ENCODE measurements at regions not wholly inside any gene's neighbourhood (a gene's known extent, or its start where the extent isn't known, plus 50 kb on each side); places are given as distances from the start of the nearest gene placed in this dataset.
"Not testable (repeated sequence)": the region's sequence is repeated elsewhere in the genome, so short reads cannot be mapped to it uniquely, and the experiment has no call there.

DNA sequence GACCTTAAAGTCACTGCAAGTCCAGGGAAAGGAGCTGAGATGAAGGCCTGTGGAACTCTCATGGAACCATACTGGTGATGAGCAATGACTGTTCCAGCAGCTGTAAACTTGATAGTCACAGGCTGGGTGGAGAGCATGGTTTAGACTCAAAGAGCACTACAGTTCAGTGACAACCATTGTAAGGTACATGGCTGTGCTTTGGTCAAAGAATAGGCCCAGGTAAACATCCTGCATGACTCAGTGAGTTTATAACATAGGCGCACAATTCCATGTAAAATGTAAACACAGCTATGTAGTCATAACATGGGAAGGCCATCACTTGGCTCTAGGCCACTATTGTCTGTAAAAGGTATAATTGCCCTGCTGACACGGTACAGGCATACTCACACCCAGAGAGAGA, 119.3 kb upstream of the FSCB start:
- Mint-ChIP-seq H3K27me3 (no peaks in the 10 kb centered on the region), H3K4me3 (no peak overlapping the region), H3K4me1 (no peaks in the 10 kb centered on the region), H3K36me3 (no peaks in the 10 kb centered on the region), H3K27ac (no peak overlapping the region), H3K9me3 (peaks cover under 1% of the 10 kb centered on the region)
- no peak for ATAC-seq

- no peaks in the 10 kb centered on the region for H3K4me1 Mint-ChIP-seq
- no peaks in the 10 kb centered on the region for H3K36me3 Mint-ChIP-seq
- H3K9me3 Mint-ChIP-seq, result no peaks in the 10 kb centered on the region
- H3K27me3 Mint-ChIP-seq, result no peaks in the 10 kb centered on the region
- no peak overlapping the region for H3K27ac Mint-ChIP-seq
- ATAC-seq, result no peak
- no peak overlapping the region for H3K4me3 Mint-ChIP-seq
Measured at GRCh38 chr14:44625098-44625497, 118.0 kb upstream of the FSCB start.

- Mint-ChIP-seq H3K27ac (no peak overlapping the region), H3K9me3 (no peaks in the 10 kb centered on the region), H3K36me3 (no peaks in the 10 kb centered on the region), H3K4me3 (no peak overlapping the region), H3K4me1 (no peaks in the 10 kb centered on the region), H3K27me3 (no peaks in the 10 kb centered on the region)
- no peak for ATAC-seq
Measured at GRCh38 chr14:44620121-44621019, 113.3 kb upstream of the FSCB start.

- Mint-ChIP-seq H3K27ac (no peak overlapping the region), H3K36me3 (no peaks in the 10 kb centered on the region), H3K27me3 (no peaks in the 10 kb centered on the region), H3K9me3 (no peaks in the 10 kb centered on the region), H3K4me3 (no peak overlapping the region), H3K4me1 (no peaks in the 10 kb centered on the region)
- no peak for ATAC-seq
Measured at GRCh38 chr14:44616204-44616603, 109.1 kb upstream of the FSCB start.

GRCh38 chr14:44613061-44613712, 106.1 kb upstream of the FSCB start:
- Mint-ChIP-seq H3K4me3 (no peak overlapping the region), H3K4me1 (no peaks in the 10 kb centered on the region), H3K9me3 (no peaks in the 10 kb centered on the region), H3K36me3 (no peaks in the 10 kb centered on the region), H3K27me3 (no peaks in the 10 kb centered on the region), H3K27ac (no peak overlapping the region)
- no peak for ATAC-seq

DNA sequence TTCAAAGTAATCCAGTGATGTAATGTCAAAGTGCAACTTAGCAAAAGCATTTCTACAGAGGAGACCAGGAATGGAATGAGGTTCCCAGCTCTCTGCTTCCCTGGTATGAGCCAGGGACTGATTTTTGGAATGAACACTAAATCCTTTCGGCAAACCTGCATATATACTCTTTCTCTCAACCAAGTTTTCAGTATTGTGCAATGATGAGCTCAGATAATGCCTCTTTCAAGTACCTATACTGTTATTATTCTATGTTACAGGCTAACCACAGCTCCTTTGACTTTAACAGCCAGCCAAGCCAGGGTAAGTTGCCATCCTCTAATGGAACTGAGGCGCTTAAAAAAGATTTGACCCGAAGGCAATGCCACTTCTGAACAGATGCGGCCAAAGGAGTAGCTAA, 104.9 kb upstream of the FSCB start:
- no peak for ATAC-seq
- Mint-ChIP-seq H3K36me3 (no peaks in the 10 kb centered on the region), H3K27me3 (no peaks in the 10 kb centered on the region), H3K4me1 (no peaks in the 10 kb centered on the region), H3K4me3 (no peak overlapping the region), H3K27ac (no peak overlapping the region), H3K9me3 (no peaks in the 10 kb centered on the region)

DNA sequence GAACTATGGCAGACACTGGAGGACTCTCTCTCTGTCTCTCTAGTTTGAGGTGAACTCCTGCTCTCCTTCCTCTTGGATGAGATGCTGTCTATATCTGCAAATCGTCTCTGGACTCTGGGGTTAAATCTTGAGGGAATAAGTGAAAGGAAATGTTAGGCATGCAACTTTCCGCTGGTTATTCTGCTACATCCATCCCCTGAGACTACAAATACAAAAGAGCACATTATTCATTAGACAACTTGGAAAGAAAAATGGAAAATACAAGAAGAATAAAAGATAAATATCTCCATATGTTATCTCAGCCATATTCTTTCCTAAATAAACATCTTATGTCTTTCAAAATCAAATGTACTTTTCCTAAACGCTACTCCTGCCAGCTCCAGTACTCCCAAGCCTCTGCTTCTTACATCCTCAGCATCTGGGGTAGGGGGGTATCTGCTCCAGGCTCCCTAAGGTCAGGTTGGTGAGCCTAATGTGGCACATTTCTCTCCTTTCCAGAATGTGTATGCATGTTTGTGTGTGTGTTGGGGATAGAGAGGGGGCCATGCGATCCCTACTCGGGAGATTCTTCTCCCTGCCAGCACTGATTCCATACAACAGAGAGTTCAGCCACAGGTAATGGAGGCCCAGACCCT, 102.9 kb upstream of the FSCB start:
- no peak for ATAC-seq
- Mint-ChIP-seq H3K4me1 (no peaks in the 10 kb centered on the region), H3K27ac (no peak overlapping the region), H3K27me3 (no peaks in the 10 kb centered on the region), H3K36me3 (no peaks in the 10 kb centered on the region), H3K4me3 (no peak overlapping the region), H3K9me3 (no peaks in the 10 kb centered on the region)

- H3K9me3 Mint-ChIP-seq, result no peaks in the 10 kb centered on the region
- no peak overlapping the region for H3K27ac Mint-ChIP-seq
- no peak for ATAC-seq
- no peak overlapping the region for H3K4me3 Mint-ChIP-seq
- no peaks in the 10 kb centered on the region for H3K4me1 Mint-ChIP-seq
- no peaks in the 10 kb centered on the region for H3K27me3 Mint-ChIP-seq
- H3K36me3 Mint-ChIP-seq, result no peaks in the 10 kb centered on the region
Measured at GRCh38 chr14:44609201-44609600, 102.1 kb upstream of the FSCB start.

DNA sequence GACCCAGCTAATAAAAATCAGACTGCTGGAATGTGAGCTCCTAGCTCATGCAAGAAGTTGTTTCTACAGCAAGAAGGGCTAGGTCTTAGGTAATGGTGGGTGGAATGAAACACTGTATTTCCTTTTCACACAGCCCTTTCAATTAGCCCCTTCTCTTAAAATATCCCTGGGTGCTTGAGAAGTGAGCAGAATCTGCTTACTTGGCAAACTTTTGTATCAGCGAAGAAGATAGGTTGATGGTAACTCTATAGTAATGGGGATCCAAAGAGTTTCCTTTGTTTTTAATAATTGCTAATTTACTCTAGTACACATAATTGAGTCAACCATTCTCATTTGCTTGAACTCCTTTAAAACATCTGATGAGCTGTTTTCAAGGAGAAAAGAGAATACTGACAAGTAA, 100.6 kb upstream of the FSCB start:
- Mint-ChIP-seq H3K4me3 (no peak overlapping the region), H3K36me3 (no peaks in the 10 kb centered on the region), H3K4me1 (no peaks in the 10 kb centered on the region), H3K27ac (no peak overlapping the region), H3K9me3 (no peaks in the 10 kb centered on the region), H3K27me3 (no peaks in the 10 kb centered on the region)
- no peak for ATAC-seq

- H3K36me3 Mint-ChIP-seq, result no peaks in the 10 kb centered on the region
- H3K27me3 Mint-ChIP-seq, result no peaks in the 10 kb centered on the region
- H3K4me3 Mint-ChIP-seq, result no peak overlapping the region
- no peak overlapping the region for H3K27ac Mint-ChIP-seq
- H3K4me1 Mint-ChIP-seq, result no peaks in the 10 kb centered on the region
- ATAC-seq, result no peak
- H3K9me3 Mint-ChIP-seq, result no peaks in the 10 kb centered on the region
Measured at GRCh38 chr14:44606576-44606975, 99.5 kb upstream of the FSCB start.

GRCh38 chr14:44601266-44601665, 94.2 kb upstream of the FSCB start:
- not testable (repeated sequence) for H3K27me3 Mint-ChIP-seq, ATAC-seq, H3K27ac Mint-ChIP-seq, H3K4me1 Mint-ChIP-seq, H3K4me3 Mint-ChIP-seq, H3K36me3 Mint-ChIP-seq, H3K9me3 Mint-ChIP-seq

- no peaks in the 10 kb centered on the region for H3K27me3 Mint-ChIP-seq
- H3K4me3 Mint-ChIP-seq, result no peak overlapping the region
- no peak overlapping the region for H3K27ac Mint-ChIP-seq
- H3K4me1 Mint-ChIP-seq, result no peaks in the 10 kb centered on the region
- H3K9me3 Mint-ChIP-seq, result no peaks in the 10 kb centered on the region
- H3K36me3 Mint-ChIP-seq, result no peaks in the 10 kb centered on the region
- no peak for ATAC-seq
Measured at GRCh38 chr14:44589180-44589579, 82.1 kb upstream of the FSCB start.

DNA sequence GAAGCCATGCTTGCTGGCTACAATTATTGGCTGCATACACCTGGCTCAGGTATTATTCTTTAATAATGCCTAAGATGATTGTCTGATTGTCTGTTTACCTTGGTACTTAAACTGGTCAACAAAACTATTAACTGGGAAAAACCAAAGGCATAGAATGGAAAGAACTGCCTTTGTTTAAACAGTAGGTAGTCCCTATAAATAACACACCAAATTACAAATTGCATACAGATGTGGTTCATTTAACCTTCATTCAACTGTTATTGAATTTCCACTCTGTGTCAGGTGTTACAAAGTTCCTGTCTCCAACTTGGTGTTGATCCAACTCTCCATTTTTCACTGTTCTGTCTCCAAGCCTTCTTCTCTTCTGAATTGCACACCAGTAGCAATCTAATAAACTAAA, 79.8 kb upstream of the FSCB start:
- Mint-ChIP-seq H3K9me3 (peaks cover 3% of the 10 kb centered on the region), H3K36me3 (no peaks in the 10 kb centered on the region), H3K27me3 (no peaks in the 10 kb centered on the region), H3K27ac (no peak overlapping the region), H3K4me3 (no peak overlapping the region), H3K4me1 (no peaks in the 10 kb centered on the region)
- ATAC-seq, result no peak

- Mint-ChIP-seq H3K4me1 (no peaks in the 10 kb centered on the region), H3K27ac (no peak overlapping the region), H3K9me3 (peaks cover 11% of the 10 kb centered on the region), H3K36me3 (no peaks in the 10 kb centered on the region), H3K27me3 (no peaks in the 10 kb centered on the region), H3K4me3 (no peak overlapping the region)
- ATAC-seq, result no peak
Measured at GRCh38 chr14:44576356-44576755, 69.3 kb upstream of the FSCB start.

DNA sequence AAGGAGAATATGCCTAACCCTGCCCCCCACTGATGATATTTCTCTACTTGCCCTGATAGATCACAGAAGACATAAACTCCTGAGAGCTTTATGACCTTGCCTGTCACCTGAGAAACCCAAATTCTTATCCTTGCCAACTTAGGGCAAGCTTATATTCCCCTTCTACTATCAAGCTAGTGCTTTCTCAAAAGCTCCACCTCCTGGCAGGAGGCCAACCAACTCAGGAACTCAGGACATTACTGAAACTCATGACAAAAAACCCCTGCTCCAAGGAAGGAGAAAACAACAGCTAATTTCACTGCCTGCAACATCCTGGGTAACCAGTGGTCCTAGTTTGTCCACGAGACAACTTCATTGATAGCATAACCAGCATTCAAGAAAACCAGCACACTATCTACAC, 60.9 kb upstream of the FSCB start:
- Mint-ChIP-seq H3K4me3 (no peak overlapping the region), H3K4me1 (no peaks in the 10 kb centered on the region), H3K27me3 (no peaks in the 10 kb centered on the region), H3K36me3 (no peaks in the 10 kb centered on the region), H3K27ac (no peak overlapping the region), H3K9me3 (peaks cover 16% of the 10 kb centered on the region)
- ATAC-seq, result no peak

- no peak for ATAC-seq
- H3K27ac Mint-ChIP-seq, result no peak overlapping the region
- no peak overlapping the region for H3K4me3 Mint-ChIP-seq
Measured at GRCh38 chr14:44565968-44566367, 58.9 kb upstream of the FSCB start.

More at GRCh38 chr14:44565968-44566367, 58.9 kb upstream of the FSCB start:
- Mint-ChIP-seq H3K36me3 (no peaks in the 10 kb centered on the region), H3K4me1 (no peaks in the 10 kb centered on the region), H3K9me3 (peaks cover 8% of the 10 kb centered on the region), H3K27me3 (no peaks in the 10 kb centered on the region)
